ENCODE measurements at regions not wholly inside any gene's neighbourhood (a gene's known extent, or its start where the extent isn't known, plus 50 kb on each side); places are given as distances from the start of the nearest gene placed in this dataset.
"Not testable (repeated sequence)": the region's sequence is repeated elsewhere in the genome, so short reads cannot be mapped to it uniquely, and the experiment has no call there.

GRCh38 chr6:77324866-77325265, 138.4 kb downstream of the HTR1B start:
- no peak for DNase-seq

GRCh38 chr6:77322604-77323003, 140.7 kb downstream of the HTR1B start:
- DNase-seq, result no peak

GRCh38 chr6:77318256-77318655, 145.0 kb downstream of the HTR1B start:
- DNase-seq, result no peak

GRCh38 chr6:77313595-77313994, 149.7 kb downstream of the HTR1B start:
- no peak for DNase-seq

DNA sequence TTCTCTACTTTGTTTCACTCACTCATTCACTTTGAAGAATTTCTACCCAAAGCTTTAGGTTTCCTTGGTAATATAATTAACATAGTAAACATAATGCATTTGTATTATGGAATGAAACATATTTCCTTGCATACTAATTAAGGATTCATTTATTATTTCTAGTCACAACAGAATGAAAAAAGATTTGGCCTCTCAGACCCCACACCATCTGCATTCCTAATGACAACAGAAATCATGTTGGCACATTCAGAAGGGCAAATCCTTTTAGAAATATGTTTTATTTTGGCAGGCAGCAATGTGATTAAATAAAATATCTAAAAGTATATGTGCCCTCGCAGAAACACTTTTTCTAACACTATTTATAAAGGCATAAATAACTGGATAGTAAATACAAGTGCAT, 163.4 kb downstream of the HTR1B start:
- DNase-seq, result no peak

- no peak for DNase-seq
Observed at GRCh38 chr6:77298283-77298682, 165.0 kb downstream of the HTR1B start.

DNA sequence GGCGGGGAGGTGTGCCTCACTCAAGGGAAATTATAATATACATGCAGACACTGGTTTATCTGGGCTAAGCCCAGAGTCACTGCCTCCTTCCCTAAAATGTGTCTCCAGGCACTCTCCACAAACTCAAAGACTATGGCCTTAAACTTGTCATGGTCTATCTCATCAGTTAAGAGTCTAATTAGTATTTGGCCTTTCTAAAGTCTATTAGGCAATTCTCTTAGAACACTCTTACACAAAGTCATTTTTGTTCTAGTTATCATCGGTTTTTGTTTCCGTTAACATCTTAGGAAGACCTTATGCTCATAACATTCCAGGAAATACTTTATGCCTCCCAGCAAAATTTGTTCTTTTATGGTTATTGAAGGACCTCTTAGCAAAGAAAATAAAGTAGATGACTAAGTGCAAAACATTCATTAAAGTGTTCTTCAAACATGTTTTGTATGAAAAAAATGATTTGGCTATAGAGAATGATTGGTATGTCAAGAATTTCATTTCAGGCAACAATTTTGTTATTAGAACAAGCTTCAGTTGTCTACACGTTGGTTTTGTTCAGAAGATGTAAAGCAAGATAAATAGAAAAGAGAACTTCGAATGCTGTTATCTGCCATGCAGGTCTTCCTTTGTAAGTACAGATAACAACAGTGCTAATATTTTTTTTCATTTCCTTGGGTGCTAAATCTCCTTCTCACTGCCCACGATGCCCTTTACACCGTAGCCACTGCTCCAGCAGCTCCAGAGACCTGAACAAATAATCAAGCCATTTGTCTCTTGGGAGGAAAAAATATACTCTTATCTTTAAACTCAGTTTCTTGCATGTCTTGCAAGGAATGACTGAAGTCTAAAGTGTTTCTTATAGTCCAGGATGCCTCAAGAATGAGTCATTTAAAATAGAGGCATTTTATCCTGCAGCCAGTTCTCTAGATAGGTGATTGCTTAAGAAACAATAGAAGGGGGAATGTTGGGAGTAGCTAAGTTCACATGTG, 170.4 kb downstream of the HTR1B start:
- DNase-seq, result no peak

GRCh38 chr6:77290798-77291197, 172.5 kb downstream of the HTR1B start:
- no peak for DNase-seq

GRCh38 chr6:77286541-77286940, 176.8 kb downstream of the HTR1B start:
- DNase-seq, result no peak

GRCh38 chr6:77273929-77274328, 189.4 kb downstream of the HTR1B start:
- DNase-seq, result no peak

GRCh38 chr6:77264970-77265369, 198.3 kb downstream of the HTR1B start:
- no peak for DNase-seq

- no peak for DNase-seq
Observed at GRCh38 chr6:77263003-77263402, 200.3 kb downstream of the HTR1B start.

DNA sequence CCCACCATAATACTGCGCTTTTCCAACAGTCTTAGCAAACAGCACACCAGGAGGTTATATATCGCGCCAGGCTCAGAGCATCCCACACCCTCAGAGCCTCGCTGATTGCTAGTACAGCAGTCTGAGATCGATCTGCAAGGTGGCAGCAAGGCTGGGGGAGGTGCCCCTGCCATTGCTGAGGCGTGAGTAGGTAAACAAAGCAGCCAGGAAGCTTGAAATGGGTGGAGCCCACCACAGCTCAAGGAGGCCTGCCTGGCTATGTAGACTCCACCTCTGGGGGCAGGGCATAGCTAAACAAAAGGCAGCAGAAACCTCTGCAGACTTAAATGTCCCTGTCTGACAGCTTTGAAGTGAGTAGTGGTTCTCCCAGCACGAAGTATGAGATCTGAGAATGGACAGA, 211.5 kb downstream of the HTR1B start:
- not testable (repeated sequence) for DNase-seq

DNA sequence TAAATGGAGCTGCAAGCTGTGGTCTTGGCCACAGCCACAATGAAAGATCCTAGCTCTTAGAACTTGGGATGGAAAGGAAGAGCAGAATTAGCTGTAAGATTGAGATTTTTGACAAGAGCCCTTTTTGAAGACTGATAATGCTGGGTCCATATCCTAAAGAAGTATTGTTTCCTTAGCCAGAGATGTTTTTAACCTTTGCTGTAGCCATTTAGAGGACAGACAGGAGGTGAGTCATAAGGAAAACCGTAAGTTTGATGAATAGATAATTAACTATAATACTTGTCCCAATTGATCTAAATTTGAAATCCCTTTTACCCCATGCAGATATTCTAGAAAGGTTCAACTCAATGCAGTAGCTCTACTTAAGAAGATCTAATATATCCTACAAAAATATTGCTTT, 213.7 kb downstream of the HTR1B start:
- no peak for DNase-seq

DNA sequence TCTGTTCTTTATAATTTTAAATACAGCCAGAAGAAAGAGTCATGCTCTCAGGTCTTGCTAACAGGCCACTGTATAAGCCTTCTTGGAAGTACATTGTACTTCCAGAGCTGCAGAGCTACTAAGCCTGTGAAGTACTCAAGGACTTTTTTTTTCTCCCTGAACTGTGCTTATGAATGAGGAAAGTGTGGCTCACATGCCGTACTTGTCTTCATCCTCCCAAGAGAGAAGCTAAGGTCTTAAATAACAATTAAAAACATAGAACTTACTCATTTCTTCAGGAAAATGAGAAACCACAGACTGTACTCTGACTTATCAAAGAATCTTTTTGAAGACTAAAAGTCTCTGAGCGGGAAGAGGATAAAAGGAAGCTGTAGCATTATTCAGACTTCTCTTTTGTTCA, 218.3 kb downstream of the HTR1B start:
- no peak for DNase-seq

DNA sequence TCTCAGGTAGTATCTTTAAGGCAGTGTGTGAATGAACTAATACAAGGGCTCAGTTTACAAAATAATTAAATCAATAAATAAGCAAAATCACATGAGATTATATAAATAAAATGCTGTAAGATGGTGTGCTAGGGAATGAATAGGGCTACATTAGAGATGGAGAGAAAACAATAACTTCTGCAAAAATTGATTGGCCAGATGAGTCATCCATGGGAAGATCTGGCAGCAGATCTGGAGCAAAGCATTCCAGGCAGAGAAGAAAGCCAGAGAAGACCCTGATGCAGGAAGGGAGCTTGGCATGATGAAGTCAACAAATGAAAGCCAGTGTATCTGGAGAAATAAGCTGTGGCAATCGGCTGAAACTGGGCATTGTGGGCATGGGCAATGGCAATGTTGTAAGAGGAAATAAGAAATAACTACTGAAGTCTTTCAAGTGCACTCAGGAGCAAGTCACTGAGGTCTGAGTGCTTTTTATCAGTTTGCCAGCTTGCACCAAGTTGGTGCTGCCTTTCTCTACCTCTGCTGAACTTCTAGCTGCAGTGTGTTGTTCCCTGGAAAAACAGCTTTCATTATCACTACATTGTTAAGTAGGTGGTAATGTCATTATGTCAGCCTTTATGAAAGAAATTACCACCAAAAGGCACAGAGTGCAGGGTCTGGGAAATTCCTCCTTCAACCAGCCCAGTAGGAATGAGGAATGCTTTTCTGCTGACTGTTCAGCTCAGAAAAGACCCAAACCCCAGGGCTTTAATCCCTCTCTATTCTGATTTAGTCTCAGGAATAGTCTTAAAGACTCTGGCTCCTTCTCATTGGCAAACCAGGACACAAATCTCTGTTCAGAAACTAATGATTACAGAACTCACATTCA, 231.6 kb downstream of the HTR1B start:
- no peak for DNase-seq

- no peak for DNase-seq
Observed at GRCh38 chr6:77228279-77228678, 235.0 kb downstream of the HTR1B start.

GRCh38 chr6:77217896-77218295, 245.4 kb downstream of the HTR1B start:
- DNase-seq, result no peak

- no peak for DNase-seq
Observed at GRCh38 chr6:77205936-77206335, 257.4 kb downstream of the HTR1B start.

DNA sequence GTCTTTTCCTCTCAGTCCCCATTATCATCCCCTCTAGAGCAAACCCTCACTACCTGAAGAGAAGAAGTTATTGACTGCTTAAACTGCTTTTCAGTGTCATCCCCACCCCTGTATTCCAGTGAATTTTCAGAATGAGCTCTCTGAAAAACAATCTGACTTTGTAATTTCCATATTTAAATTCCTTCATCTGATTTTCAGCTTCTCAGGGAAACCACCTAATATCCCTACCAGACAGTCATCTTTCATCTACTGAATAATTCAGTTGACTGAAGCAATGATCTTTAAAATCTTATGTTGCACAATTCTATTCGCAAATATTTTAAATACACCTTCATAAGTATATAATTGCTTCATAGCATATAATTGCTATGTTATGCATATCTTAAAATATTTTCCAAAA, 258.7 kb downstream of the HTR1B start:
- DNase-seq, result no peak

GRCh38 chr6:77183447-77183846, 279.8 kb downstream of the HTR1B start:
- no peak for DNase-seq

- no peak for DNase-seq
Observed at GRCh38 chr6:77181749-77182148, 281.5 kb downstream of the HTR1B start.

DNA sequence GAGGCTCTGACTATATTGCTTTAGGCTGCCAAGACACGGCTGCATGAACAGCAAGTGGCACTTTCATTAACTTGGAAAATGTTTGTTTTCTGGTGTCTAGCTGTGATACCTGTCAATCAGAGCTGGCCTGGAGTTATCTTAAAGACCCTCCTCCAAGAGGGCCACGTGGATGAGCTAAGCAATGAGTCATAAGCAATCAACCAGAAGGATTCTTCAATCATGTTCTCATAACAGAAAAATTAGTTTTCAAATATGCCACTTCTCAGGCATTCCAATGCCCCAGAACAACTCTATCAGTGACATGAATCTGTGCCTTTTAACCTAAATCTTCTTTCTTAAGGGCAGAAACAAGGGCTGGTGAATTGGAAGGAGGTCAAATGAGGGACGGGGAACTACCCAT, 283.0 kb downstream of the HTR1B start:
- DNase-seq, result no peak

DNA sequence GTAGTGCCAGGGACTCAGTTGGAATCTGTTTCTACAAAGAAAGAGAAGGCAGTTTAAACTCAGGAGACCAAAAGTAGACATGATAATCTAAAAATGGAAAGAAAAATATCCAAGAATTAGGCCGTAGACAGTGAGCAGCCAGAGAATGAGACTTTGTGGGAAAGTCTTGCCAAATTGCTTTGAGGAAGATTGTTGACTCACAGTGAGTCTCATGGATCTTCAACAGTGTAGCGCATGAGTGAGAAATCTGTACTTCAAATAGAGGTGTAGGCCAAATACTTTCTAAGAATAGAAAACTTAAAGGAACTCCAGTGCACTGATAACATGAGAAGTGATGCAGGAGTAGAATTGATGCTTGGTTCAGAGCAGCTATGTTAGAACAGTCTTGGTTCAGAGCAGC, 284.5 kb downstream of the HTR1B start:
- DNase-seq, result no peak
